HG03521 (cell line): ENCODE measurements at regions not wholly inside any gene's neighbourhood (a gene's known extent, or its start where the extent isn't known, plus 50 kb on each side); places are given as distances from the start of the nearest gene placed in this dataset.

ENCODE experiments used
- ATAC-seq: cut with Tn5 transposase; IDR thresholded peaks from one replicate; pipeline ENCODE4 v1.9.1; 2021; ENCODE audit warnings: mild to moderate bottlenecking, moderate library complexity; ENCODE audit not compliant: unreplicated experiment

DNA sequence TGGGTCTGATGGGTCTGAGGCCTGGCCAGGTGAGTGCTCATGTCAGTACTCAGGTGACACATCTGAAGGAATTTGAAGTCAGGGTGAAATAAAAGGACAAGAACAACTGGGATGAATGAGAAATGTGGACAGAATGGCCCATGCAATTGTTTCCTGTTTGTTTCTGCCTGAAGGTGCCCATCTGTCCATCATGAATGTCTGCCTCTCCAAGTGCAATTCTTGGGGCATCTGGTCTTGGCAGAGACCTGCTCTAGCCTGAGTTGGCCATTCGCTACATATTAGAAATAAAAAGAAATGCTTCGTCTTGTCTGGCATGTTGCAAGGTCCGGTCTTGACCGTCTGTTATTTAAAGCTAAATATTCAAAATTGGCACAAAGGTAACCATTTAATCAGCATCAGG lies 142.0 kb upstream of the AGBL1 start:
- ATAC-seq, result no peak

DNA sequence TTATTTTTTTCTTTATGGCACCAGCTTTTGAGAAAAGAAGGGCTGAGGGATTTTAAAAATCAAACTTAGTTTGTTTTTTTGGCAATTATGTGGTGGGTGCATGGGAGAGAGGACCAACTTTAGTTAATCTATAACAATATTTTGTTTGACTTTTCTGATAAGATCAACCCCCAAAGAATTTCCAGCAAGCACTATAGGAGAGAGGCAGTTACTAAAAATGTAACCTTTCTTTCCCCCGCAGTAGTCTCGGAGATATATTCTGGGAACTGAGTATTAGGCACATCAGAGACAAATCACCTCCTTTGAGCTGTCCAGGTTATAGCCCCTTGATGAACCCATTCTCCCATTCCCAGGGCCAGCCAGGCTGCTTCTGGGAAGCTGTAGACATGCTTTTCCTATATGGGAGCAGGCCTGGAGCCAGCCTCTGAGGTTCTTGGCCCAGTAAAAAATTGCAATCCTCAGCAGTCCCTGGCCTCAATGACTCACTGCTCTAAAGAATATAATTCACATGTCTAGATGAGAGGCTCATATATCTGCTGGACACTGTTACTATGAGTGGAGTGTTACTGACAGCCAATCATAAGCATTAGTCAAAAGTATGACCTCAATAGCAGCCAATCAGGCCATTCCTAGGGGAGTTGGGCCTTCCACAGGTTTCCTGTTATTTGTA lies 138.3 kb upstream of the AGBL1 start:
- ATAC-seq, result no peak

DNA sequence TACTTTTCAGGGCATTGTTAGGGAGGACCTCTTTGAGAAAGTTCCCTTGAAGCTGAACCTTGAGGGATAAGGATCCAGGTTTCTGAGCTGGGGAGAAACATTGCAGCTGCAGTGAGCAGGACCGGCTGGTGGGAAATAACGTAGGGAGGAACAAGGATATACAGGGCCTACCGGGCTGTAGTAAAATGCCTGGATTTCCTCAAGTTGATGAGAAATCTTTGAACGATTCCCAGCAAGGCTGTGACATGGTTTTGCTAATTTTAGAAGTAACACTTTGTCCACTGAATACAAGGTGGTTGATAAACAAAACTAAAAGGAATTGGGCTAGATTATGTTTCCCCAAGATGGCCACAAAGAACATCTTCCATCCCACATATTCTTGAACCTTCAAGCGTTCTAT lies 137.0 kb upstream of the AGBL1 start:
- no peak for ATAC-seq

DNA sequence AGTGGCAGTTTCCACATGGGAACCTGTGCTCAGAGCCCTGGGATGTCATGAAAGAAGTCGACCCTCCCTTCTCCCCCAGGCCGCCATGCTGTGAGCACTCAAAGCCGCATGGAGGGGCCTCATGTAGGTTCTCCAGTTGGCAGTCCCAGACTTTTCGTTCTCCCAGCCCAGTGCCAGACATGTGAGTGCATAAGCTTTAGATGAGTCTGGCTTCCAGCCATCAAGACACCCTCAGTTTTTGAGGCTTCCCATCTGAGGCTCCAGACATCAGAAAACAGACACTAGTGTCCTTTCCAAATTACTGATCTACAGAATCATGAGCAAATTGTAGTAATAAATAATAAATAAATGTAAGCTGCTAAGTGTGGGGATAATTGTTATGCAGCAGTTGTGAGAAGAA lies 136.5 kb upstream of the AGBL1 start:
- no peak for ATAC-seq

DNA sequence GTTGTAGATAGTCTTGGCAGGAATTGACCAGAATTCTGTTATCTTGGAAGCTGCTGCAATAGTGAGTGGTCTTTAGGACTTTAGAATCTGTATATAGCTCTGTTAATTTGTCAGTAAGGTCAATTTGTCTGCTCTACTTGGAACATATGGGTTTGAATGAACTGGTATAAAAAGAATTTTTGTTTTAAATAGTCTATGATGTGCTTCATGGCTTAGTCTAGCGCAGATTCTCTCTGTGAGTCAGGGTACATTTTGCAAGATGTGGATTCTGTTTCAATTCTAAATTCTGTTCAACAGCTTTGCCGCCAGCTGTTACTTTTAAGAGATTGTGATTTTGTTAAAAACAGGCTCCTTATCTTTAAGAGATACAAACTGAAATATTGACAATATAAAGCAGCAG lies 135.9 kb upstream of the AGBL1 start:
- no peak for ATAC-seq

DNA sequence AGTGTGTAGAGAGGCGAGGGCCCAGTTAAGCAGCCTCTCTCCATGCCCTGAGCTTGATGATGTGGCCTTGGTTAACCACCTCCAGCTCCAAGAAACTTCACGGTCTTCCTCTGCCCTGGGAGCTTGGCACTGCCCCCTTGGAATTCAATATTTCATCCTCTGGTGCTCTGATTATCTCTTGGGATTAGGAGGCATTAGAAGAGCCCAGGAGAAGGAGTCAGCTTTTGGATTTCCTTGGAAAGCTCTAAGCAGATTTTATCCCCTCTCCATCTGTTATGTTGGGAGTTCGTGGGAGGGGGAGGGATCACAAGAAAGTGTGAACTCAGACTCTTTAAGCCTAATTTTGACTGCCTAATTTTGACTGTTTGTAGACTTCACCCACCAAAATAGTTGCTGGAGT lies 132.7 kb upstream of the AGBL1 start:
- ATAC-seq, result no peak

DNA sequence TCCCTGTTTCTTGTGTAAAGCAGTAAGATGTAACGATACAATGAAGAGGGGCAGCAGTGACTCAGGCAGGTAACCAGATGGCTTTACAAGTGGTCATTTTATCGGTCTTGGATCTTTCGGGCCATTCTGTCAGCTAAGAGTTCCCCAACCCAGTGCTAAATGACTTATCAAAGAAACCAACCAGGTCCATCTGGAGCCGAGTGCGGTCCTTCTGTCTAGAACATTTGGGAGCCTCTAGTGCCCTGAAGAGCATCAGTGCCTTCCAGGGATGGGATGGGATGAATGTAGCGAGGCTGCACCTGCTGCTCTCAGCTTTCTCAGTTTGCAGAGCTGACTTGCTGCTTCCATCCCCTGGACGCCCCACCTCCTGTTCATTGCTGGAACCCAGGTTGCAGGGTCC lies 131.7 kb upstream of the AGBL1 start:
- no peak for ATAC-seq

DNA sequence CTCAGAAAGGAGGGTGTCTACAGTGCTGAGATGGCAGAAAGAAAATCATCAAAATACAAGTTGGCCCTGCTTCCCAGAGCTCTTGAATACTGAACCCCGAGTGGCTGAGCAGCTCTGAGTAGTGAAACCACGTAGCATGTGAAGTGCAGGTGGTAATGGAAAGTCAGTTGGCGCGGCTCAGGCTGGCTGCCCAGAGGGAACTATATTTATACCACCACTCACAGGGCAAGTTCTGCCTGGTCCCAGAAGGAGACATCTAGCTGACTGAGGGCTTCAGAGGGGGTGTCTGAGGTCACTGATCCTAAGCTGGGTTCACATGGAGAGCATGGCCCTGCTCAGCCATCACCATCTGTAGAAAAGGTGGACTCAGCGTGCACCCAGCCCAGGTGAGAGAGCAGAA lies 129.6 kb upstream of the AGBL1 start:
- peak; percentile 87 for ATAC-seq

DNA sequence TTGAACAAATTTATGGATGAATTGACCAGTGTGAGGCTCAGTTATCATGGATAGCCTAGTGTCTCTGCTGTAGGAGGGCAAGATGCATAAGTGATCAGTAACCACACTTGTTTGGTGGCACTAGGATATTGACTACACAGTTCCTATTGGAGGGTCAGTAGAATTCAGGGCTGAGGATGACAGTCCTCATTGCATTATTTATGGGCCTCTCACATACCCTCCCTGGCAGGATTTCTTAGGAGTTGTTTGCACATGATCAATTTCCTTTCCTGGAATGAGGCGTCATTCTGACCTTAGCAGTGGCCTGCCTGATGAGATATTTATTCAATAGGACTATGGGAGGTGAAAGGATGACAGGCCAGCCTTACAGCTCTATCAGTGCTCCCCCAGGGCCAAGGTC lies 125.1 kb upstream of the AGBL1 start:
- no peak for ATAC-seq

DNA sequence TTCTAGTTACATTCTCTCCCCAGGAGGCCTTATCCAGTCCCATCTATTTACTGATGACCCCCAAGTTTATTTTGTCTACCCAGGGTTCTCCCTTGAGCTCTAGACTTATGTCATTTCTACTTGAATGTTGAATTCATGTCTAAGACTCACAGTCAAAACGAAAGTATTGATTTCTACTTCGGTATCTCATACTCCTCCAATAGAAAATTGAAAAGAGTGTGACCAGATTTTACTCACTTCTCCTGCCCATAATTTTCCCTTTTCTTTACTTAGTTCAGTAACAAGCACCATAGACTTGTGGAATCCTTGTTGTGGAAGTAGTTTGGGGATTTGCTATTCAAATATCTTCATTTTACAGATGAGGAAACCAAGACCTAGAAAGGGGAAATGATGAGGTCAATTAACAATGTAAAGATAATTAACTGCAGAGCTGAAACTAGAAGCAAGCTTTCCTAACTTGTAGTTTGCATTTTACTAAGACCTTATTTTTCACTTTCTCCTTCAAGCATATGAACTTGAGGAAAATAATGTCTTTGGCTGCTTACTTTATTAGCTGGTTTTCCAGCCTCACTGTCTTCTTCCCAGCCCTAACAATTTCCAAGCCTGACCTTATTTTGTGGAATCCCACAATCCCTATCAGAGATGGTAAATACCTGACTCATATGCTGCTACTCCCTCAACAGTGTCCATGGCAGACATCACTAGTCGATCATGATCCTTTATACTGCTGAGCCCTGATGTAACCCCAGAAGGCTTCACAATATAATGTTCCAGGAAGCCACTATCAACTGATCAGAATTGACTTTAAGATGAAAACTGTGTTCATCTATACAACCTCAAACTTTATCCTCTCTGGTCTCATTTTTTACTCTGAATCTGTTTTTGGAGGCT lies 123.9 kb upstream of the AGBL1 start:
- ATAC-seq, result peak; percentile 83

DNA sequence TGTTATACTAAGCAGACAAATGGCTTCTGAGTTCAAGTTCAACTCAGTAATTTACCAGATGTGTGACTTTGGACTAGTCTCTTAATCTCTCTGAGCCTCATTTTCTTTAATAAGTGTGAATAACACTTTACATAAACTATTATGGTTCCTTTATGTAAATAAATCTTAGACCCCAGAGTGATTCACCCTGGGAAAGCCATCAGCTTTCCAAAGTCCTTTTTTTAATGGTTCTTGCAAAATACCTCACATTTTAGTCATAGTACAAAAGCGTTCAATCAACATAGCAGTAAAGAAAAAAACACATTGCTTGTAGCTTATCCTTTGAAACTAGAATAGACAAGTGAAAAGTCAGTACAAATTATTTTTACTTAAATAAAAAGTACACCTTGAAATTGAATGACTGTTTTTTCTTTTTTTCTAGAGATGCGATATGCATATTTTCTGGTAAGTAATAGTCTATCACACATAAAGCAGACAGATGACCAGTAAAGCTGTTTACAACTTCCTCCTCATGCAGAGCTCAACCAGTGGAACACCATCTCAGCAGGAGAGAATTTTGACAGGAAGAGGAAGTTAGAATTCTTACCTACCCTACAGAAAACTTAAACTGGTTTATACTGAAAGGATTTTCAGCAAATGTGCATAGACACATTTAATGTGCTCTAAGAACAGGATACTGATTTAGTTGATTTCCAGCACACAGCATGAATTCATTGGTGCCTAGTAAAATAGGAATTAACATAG lies 123.0 kb upstream of the AGBL1 start:
- no peak for ATAC-seq

DNA sequence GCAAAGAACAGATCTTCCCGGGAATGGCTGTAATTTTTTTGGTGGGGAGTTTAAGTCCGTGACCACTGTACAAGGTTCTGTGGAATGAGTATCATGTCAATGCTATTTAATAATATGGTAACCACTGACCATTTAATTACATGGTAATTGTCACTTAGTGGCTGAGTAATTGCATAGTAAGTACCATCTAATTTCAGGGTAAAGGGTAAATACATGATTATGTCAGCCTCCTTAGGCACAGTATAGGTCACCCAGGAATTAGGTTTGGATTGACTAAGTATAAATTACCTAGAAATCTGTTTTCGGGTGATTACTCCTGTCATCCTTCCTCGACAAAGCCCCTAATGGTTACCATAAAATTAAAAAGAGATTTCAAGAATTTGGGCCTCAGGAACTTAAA lies 120.1 kb upstream of the AGBL1 start:
- ATAC-seq, result no peak

DNA sequence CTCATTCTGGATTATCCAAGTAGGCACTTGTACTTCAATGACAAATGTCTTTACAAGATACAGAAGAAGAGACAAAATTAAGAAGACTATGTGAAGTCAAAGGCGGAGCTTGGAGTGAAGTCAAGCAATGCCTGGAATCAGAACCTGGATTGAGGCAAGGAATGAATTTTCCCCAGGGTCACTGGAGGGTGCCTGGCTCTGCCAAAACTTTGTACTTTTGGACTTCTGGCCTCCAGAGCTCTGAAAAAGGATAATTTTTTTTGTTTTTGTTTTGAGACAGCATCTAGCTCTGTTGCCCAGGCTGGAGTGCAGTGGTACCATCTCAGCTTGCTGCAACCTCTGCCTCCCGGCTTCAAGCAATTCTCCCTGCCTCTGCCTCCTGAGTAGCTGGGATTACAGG lies 119.3 kb upstream of the AGBL1 start:
- no peak for ATAC-seq

DNA sequence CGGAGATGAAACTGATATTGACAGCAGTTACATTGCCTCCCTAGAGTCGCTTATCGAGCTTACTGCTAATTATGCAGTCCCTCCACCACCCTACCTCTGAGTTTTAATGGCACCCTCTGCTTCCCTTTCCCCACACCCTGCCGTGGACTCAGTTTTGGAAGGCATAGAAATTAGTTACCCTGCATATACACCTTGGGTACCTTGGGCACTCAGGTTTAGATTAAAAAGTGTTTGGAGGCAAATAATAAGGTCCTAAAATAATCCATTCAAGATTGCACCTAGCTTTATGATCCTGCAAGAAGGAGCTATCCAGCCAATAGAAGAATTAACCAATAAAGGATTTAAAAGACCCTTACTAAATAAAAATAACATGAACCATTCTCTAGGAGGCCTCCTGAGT lies 117.8 kb upstream of the AGBL1 start:
- no peak for ATAC-seq

DNA sequence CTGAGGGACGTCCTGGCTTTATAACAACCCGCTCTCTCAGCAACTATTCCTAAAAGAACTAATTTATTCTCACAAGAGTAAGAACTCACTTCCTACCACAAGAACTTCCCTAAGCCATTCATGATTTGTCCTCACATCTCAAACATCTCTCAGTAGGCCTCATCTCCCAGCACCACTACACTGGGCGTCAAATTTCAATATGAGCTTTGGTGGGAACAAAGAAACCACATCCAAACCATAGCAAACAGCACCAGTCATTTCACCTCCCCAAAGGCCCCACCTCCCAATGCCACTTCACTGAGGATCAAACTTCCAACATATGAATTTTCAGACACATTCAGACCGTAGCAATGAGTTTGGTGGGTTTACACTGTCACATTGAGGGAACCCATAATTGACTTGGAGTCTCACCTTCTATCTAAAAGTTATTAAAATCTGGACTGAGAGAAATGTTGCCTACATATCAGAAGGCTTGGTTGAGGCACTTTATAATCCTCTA lies 116.4 kb upstream of the AGBL1 start:
- no peak for ATAC-seq

DNA sequence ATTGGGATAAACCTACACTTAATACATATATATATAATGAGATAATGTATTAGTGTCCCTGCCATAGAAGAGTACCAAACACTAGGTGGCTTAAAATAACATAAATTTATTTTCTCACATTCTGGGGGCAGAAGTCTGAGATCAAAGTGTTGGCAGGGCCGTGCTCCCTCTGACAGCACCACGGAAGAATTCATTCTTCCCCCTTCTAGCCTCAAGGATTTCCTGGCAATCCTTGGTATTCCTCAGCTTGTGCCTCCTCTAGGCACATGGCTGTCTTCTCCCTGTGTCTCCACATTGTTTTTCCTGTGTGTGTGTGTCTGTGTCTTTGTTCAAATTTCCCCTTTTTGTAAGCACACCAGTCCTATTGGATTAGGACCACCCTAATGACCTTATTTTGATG lies 115.2 kb upstream of the AGBL1 start:
- no peak for ATAC-seq

DNA sequence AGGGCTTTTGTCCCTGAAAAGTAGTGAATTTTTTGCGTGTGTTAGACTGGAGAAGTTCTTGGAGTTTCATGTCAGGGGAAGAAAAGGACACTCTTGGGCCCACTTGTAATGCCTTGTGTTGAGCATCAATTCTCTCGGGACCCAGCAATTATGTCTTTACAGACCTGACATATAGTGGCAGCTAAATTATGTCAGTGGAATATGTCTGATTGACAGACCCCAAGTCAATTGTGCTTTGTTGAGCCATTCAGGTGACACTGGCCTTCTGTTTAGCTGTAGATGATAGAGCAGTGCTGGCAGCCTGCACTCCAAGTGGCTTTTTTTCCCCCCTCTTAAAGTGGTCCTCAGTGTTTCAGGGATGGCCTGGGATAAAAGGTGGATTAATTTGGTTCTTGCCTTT lies 112.1 kb upstream of the AGBL1 start:
- ATAC-seq, result no peak

DNA sequence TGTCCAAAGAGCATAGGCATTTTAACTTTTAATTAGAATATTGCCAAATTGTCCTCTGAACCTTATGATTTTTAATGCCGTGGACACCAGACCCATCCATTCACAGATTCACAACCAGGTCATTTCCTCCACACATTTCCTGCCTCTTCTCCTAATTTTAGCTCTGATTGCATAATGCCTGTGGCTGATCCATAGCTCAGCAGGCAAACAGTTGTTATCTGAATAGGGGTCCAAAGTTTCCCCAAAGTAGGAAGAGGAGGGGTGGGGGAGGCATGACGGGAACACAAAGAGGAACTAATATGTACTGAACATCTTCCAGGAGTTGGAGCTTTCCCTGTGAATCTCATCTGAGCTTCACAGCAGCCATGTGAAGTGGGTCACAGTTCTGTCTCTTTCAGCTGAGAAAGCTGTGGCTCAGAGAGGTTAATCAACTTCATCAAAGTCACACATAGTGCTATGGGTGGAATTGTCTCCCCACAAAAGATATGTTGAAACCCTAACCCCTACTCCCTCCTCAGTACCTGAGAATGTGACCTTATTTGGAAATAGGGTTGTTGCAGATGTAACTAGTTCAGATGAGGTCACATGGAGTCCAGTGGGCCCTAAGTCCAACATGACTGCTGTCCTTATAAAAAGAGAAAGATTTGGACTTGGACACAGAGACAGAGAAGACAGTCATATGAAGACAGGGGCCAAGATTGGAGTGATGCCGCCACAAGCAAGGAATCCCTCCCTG lies 106.7 kb upstream of the AGBL1 start:
- ATAC-seq, result no peak

DNA sequence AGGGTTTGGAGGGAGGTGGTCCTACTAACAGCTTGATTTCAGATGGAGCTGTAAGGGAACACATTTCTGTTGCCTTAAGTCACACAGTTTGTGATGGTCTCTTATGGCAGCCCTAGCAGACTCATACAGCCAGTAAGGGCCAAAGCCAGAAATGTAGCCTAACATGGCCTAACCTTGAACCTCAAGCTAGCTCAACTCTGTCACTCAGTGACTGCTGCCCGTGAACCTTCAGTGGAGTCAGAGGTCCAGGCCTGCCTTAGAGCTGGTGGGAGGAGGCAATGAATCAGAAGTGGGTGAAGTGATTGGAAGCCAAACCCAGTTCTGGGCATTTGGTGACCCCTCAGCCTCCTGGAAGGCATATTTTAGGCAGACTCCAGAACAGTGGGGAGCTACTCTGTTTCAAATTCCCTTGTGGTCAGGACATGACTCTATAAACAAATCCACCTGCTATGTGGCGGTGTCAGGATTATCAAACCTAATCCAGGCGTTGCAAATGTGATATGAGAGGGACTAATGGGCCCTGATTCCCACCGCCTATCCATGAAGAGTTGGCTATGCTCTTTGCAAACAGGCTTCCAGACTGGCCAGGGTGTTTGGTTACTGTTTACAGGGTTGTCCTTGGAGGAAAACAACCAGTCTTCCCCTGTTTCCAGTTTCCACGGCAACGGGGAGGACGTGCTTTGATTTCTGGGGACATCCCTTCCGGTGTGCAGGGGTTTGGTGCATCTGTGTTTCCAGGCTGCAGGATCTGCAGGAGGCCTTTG lies 105.9 kb upstream of the AGBL1 start:
- ATAC-seq, result no peak

DNA sequence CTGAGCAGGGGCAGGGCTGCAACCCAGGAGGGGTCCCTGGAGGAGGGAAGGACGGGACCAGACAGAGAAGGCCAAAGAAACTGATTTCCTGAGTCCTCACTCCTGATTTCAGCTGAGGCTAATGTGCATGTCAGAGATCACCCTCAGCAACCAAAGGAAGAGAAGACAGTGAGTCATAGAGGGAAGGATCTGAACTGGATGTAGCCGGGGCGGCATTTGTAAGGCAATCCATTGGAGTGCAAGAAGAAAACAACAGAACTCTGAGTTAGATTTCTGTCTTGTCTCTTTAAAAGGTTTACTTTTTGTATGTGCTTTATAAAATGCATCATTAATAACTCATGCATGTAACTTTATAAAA lies 105.3 kb upstream of the AGBL1 start:
- ATAC-seq, result no peak
